SK-N-SH (cell line): ENCODE measurements at regions not wholly inside any gene's neighbourhood (a gene's known extent, or its start where the extent isn't known, plus 50 kb on each side); places are given as distances from the start of the nearest gene placed in this dataset.

Experiments used
- CTCF ChIA-PET: fragments of 300-600, 350-600 bp; formaldehyde crosslinking; extraction: SDS; loops from one replicate; lab custom pipeline; 2021; lab: Yijun Ruan, JAX
- POLR2A ChIA-PET: fragments of 350-600 bp; sonication (Branson Sonifier 250); formaldehyde crosslinking; extraction: SDS; loops from one replicate; lab custom pipeline; 2020; ENCODE audit warnings: antibody characterized with exemption, inconsistent platforms; lab: Yijun Ruan, JAX
- DNase-seq: peaks from one replicate; pipeline ENCODE4 v3.0.0; 2012
- H2AFZ ChIP-seq: fragments of 200-600 bp; sonication (generic); 2 replicates; pipeline ENCODE4 v1.8.1; 2016; ENCODE audit warnings: antibody characterized with exemption, mild to moderate bottlenecking, low read depth
- H3F3A ChIP-seq: fragments of 200-600 bp; sonication (generic); replicated peaks from 2 replicates; pipeline ENCODE3; 2016; ENCODE audit warnings: antibody characterized with exemption, mild to moderate bottlenecking; ENCODE audit not compliant: insufficient read depth
- H3K27ac ChIP-seq, 2 experiments: fragments of 200-500 bp in 1 of 2; fragments of 200-600 bp in 1 of 2; sonication (Bioruptor generic) in 1 of 2; sonication (generic), shearing (Covaris generic) in 1 of 2; 2 replicates each; pipeline versions ENCODE4 v1.5.1 to v1.6.1; 2014 to 2016; ENCODE audit warnings: low read depth in 2 of 2, inconsistent platforms in 1 of 2, low read length in 1 of 2, mild to moderate bottlenecking in 1 of 2, mixed read lengths in 1 of 2
- H3K27me3 ChIP-seq: fragments of 200-600 bp; sonication (generic), shearing (Covaris generic); 2 replicates; pipeline ENCODE4 v1.6.1; 2016; ENCODE audit warnings: mixed run types; ENCODE audit not compliant: insufficient read depth
- H3K36me3 ChIP-seq, 2 experiments: fragments of 200-500 bp in 1 of 2; fragments of 200-600 bp in 1 of 2; sonication (Bioruptor generic) in 1 of 2; sonication (generic) in 1 of 2; replicated peaks in 1 of 2; 2 replicates each; pipeline versions ENCODE3 to v1.5.1; 2014 to 2016; ENCODE audit warnings: low read length in 1 of 2, mild to moderate bottlenecking in 1 of 2; ENCODE audit not compliant: insufficient read depth in 2 of 2, control insufficient read depth in 1 of 2
- H3K4me1 ChIP-seq, 2 experiments: fragments of 200-500 bp in 1 of 2; fragments of 200-600 bp in 1 of 2; sonication (Bioruptor generic) in 1 of 2; sonication (generic), shearing (Covaris generic) in 1 of 2; 2 replicates each; pipeline versions ENCODE4 v1.5.1 to v1.6.1; 2014 to 2016; ENCODE audit warnings: low read depth in 1 of 2, low read length in 1 of 2, mixed run types in 1 of 2; ENCODE audit not compliant: insufficient read depth in 2 of 2, control insufficient read depth in 1 of 2
- H3K4me2 ChIP-seq: fragments of 200-600 bp; sonication (generic), shearing (Covaris generic); 2 replicates; pipeline ENCODE4 v1.6.1; 2017; ENCODE audit warnings: mixed run types
- H3K4me3 ChIP-seq, 2 experiments: fragments of 200-500 bp in 1 of 2; fragments of 200-600 bp in 1 of 2; sonication (Bioruptor generic) in 1 of 2; sonication (generic), shearing (Covaris generic) in 1 of 2; 2 replicates each; pipeline versions ENCODE4 v1.5.1 to v1.8.1; 2014 to 2016; ENCODE audit warnings: low read depth in 2 of 2, inconsistent platforms in 1 of 2, low read length in 1 of 2, mild to moderate bottlenecking in 1 of 2, mixed read lengths in 1 of 2, moderate library complexity in 1 of 2
- H3K79me2 ChIP-seq: fragments of 200-600 bp; sonication (generic); 2 replicates; pipeline ENCODE4 v1.8.1; 2017; ENCODE audit warnings: mild to moderate bottlenecking; ENCODE audit not compliant: insufficient read depth
- H3K9ac ChIP-seq: fragments of 200-600 bp; sonication (generic); 2 replicates; pipeline ENCODE4 v1.6.1; 2017; ENCODE audit warnings: mixed run types
- H3K9me2 ChIP-seq: fragments of 200-600 bp; sonication (generic); 2 replicates; pipeline ENCODE4 v1.6.1; 2017; ENCODE audit warnings: mixed run types
- H3K9me3 ChIP-seq: fragments of 200-600 bp; sonication (generic); 2 replicates; pipeline ENCODE4 v1.6.1; 2017; ENCODE audit warnings: mixed run types, mild to moderate bottlenecking, moderate library complexity
- H4K20me1 ChIP-seq: fragments of 200-600 bp; sonication (generic); 2 replicates; pipeline ENCODE4 v1.6.1; 2017; ENCODE audit warnings: mild to moderate bottlenecking, mixed run types; ENCODE audit not compliant: insufficient read depth
- ELF1 ChIP-seq: IDR thresholded peaks from 2 replicates; pipeline ENCODE4 v1.4.0; 2012
- EP300 ChIP-seq, 2 experiments: IDR thresholded peaks; 2 replicates each; pipeline versions ENCODE4 v1.4.0 to v1.6.1; 2012; ENCODE audit warnings: borderline replicate concordance in 1 of 2, low read depth in 1 of 2, low read length in 1 of 2
- FOSL2 ChIP-seq: IDR thresholded peaks from 2 replicates; pipeline ENCODE4 v1.4.0; 2012; ENCODE audit warnings: low read depth, mild to moderate bottlenecking, moderate library complexity, borderline replicate concordance
- FOXM1 ChIP-seq: IDR thresholded peaks from 2 replicates; pipeline ENCODE4 v1.4.0; 2012; ENCODE audit warnings: low read depth, mild to moderate bottlenecking
- GABPA ChIP-seq: IDR thresholded peaks from 2 replicates; pipeline ENCODE4 v1.4.0; 2012; ENCODE audit warnings: low read depth, mild to moderate bottlenecking
- GATA2 ChIP-seq: sonication (generic); formaldehyde crosslinking; IDR thresholded peaks from 2 replicates; pipeline ENCODE4 v1.5.0; 2020; ENCODE audit warnings: mild to moderate bottlenecking, missing genetic modification reagents
- JUND ChIP-seq: IDR thresholded peaks from 2 replicates; pipeline ENCODE4 v1.4.0; 2012
- MXI1 ChIP-seq: IDR thresholded peaks from 2 replicates; pipeline ENCODE4 v1.6.1; 2012; ENCODE audit warnings: mild to moderate bottlenecking, low read depth, low read length, improper control_type of control experiment
- NRF1 ChIP-seq: IDR thresholded peaks from 2 replicates; pipeline ENCODE4 v1.6.1; 2012; ENCODE audit warnings: low read depth, mild to moderate bottlenecking, low read length
- PBX3 ChIP-seq: IDR thresholded peaks from 2 replicates; pipeline ENCODE4; 2012
- RAD21 ChIP-seq: IDR thresholded peaks from 2 replicates; pipeline ENCODE4 v1.6.1; 2012; ENCODE audit warnings: mild to moderate bottlenecking, low read length
- RCOR1 ChIP-seq: fragments of 150-350 bp; IDR thresholded peaks from 2 replicates; pipeline ENCODE4 v1.6.1; 2017; ENCODE audit warnings: antibody characterized with exemption, low read length
- REST ChIP-seq: IDR thresholded peaks from 2 replicates; pipeline ENCODE4 v1.6.1; 2012; ENCODE audit warnings: mild to moderate bottlenecking, low read depth, low read length, moderate library complexity
- SIN3A ChIP-seq: IDR thresholded peaks from 2 replicates; pipeline ENCODE4 v1.6.1; 2012; ENCODE audit warnings: low read depth, mild to moderate bottlenecking, low read length, moderate library complexity, borderline replicate concordance
- TCF12 ChIP-seq: IDR thresholded peaks from 2 replicates; pipeline ENCODE4 v1.4.0; 2012
- TEAD4 ChIP-seq: IDR thresholded peaks from 2 replicates; pipeline ENCODE4 v1.4.0; 2012; ENCODE audit warnings: mild to moderate bottlenecking, borderline replicate concordance; ENCODE audit not compliant: insufficient read depth
- YY1 ChIP-seq: IDR thresholded peaks from 2 replicates; pipeline ENCODE4 v1.4.0; 2012; ENCODE audit warnings: low read depth, mild to moderate bottlenecking
- WGBS: methylation state at CpG from one replicate; pipeline ENCODE4 v1.1.6; 2017; ENCODE audit warnings: low lambda C conversion rate; 5-methylcytosine and 5-hydroxymethylcytosine counted together

GRCh38 chr2:59586176-59586575 is 967.3 kb downstream of the BCL11A start (continued):
- TF ChIP-seq RCOR1 = no peak

DNA sequence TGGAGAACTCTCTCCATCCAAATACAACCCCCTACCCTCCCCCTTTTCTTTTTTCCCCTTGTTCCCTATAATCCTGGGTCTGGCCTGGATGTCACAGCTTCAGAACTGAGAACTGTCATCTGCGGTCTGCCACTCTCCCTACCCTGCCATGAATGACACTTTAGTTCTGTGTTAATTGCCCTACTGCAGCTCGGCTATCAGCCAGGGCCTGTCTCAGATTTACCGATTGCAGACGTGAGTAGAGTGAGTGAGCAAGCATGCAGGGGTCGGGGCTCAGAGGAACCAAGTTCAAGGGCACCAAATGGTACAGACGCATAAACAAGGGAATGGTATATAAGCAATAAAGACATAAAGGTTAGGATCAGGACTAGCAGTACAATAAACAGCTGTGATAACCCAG is 967.8 kb downstream of the BCL11A start:
- Histone ChIP-seq H3F3A (no peaks in the 10 kb centered on the region), H3K27me3 (no peaks in the 10 kb centered on the region), H4K20me1 (no peaks in the 10 kb centered on the region), H3K79me2 (no peaks in the 10 kb centered on the region), H2AFZ (no peak overlapping the region), H3K4me1 (peaks cover 0 to 3% of the 10 kb centered on the region in 2 experiments; a peak in 2 of 4 replicates), H3K4me2 (no peak overlapping the region), H3K9me2 (no peaks in the 10 kb centered on the region), H3K36me3 (no peaks in the 10 kb centered on the region), H3K9ac (no peak overlapping the region), H3K4me3 (no peak overlapping the region), H3K27ac (no peak overlapping the region), H3K9me3 (peaks cover 5% of the 10 kb centered on the region; the same call in 1 of the 2 replicates)
- POLR2A ChIA-PET = no interaction called here
- CTCF ChIA-PET = interaction anchor here (0.7 to 1.2 kb wide), 7 partner anchors 10 to 824 kb away, joined by 3 to 6 read pairs (median 3); no protein-coding TSS in a partner anchor
- 15% methylated on average over 6 of the region's 6 CpGs for WGBS
- DNase-seq = peak; percentile 4
- TF ChIP-seq FOSL2 (no peak), GATA2 (peak; percentile 47)

GRCh38 chr2:59584958-59585357 is 968.5 kb downstream of the BCL11A start:
- Histone ChIP-seq H3K4me1 (peaks cover 0 to 3% of the 10 kb centered on the region in 2 experiments; a peak in 2 of 4 replicates), H3K27me3 (no peaks in the 10 kb centered on the region), H3K79me2 (no peaks in the 10 kb centered on the region), H2AFZ (no peak overlapping the region), H3F3A (no peaks in the 10 kb centered on the region), H3K27ac (no peak overlapping the region), H4K20me1 (no peaks in the 10 kb centered on the region), H3K4me3 (no peak overlapping the region), H3K36me3 (no peaks in the 10 kb centered on the region), H3K9me2 (no peaks in the 10 kb centered on the region), H3K9me3 (peaks cover 5% of the 10 kb centered on the region; the same call in 1 of the 2 replicates), H3K9ac (no peak overlapping the region), H3K4me2 (no peak overlapping the region)
- peak; percentile 19 for DNase-seq
- WGBS = 53% methylated on average over 1 of the region's 1 CpG
- ChIA-PET POLR2A (no interaction called here), CTCF (interaction anchor here (0.8 to 1.3 kb wide), 10 partner anchors 9 to 823 kb away, joined by 3 to 6 read pairs (median 3); no protein-coding TSS in a partner anchor)
- peak; percentile 34; the same call in 1 of the 2 replicates for TF ChIP-seq RAD21
- TF ChIP-seq SIN3A = no peak

DNA sequence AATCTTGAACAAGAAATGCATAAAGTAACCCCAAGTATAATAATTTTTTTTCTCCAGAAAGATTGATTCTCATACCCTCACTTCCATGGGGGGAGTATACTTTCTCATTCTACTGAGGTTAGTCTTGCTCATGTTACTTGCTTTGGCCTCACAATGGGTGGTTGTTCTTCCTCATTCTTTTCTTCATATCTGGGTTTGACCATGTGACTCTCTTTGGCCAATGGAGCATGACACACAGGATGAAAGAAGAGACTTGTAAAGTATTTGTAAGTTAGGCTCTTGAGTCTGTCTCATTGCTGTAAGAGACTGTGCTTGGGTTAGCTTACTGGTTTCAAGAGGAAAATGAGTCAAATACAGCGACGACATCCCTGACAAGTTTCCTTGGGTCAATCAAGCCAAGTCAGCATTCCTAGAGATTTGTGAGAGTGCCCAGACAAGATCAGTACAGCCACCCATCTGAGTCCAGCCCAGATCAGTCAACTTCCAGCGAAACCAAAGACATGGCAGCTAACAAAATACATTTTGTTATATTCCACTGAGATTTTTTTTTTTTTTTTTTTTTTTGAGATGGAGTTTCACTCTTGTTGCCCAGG is 970.2 kb downstream of the BCL11A start:
- no peaks in the 10 kb centered on the region for H3K9me2 ChIP-seq
- no peaks in the 10 kb centered on the region for H3K79me2 ChIP-seq
- no peaks in the 10 kb centered on the region for H3K36me3 ChIP-seq
- 55% methylated on average over 3 of the region's 3 CpGs for WGBS
- no peaks in the 10 kb centered on the region for H4K20me1 ChIP-seq
- no peak overlapping the region for H2AFZ ChIP-seq
- H3K27me3 ChIP-seq = no peaks in the 10 kb centered on the region
- no peak overlapping the region for H3K4me3 ChIP-seq
- ChIA-PET CTCF (no interaction called here), POLR2A (no interaction called here)
- peaks cover 0 to 3% of the 10 kb centered on the region in 2 experiments; a peak in 2 of 4 replicates for H3K4me1 ChIP-seq
- H3K9me3 ChIP-seq = peaks cover 5% of the 10 kb centered on the region; the same call in 1 of the 2 replicates
- no peaks in the 10 kb centered on the region for H3F3A ChIP-seq
- no peak overlapping the region for H3K9ac ChIP-seq
- H3K27ac ChIP-seq = no peak overlapping the region
- no peak overlapping the region for H3K4me2 ChIP-seq
- DNase-seq = no peak
- TF ChIP-seq EP300 (IDR thresholded peaks at IDR 0.05; ENCODE audit: borderline replicate concordance in 1 of 2, low read depth in 1 of 2, low read length in 1 of 2) (no peak), ELF1 (no peak), YY1 (no peak), TEAD4 (no peak), FOXM1 (no peak), REST (no peak), JUND (no peak), GABPA (no peak), PBX3 (no peak), FOSL2 (no peak), TCF12 (no peak), GATA2 (no peak), RAD21 (no peak), NRF1 (no peak), MXI1 (no peak)
